ENCODE measurements at regions not wholly inside any gene's neighbourhood (a gene's known extent, or its start where the extent isn't known, plus 50 kb on each side); places are given as distances from the start of the nearest gene placed in this dataset.

GRCh38 chr2:23243073-23243659, 141.8 kb upstream of the KLHL29 start:
- WGBS, 4 donors: 70 to 73% (median 71%) methylated on average over 5 of the region's 5 CpGs
- H3K4me1 ChIP-seq: no peaks in the 10 kb centered on the region
- no peaks in the 10 kb centered on the region for H3K36me3 ChIP-seq
- no peak for DNase-seq
- ATAC-seq: peak in 2 of 4 donors; percentile 41 to 60
- TF ChIP-seq CTCF (IDR thresholded peaks at IDR 0.05) (no peak), POLR2A (IDR thresholded peaks at IDR 0.05) (no peak)
- no peaks in the 10 kb centered on the region for H3K9me3 ChIP-seq
- intact Hi-C loops (cut with DNase I): no loop called here
- H3K27ac ChIP-seq: peak overlapping the region in 2 of 12 donors; percentile 23 to 37
- H3K27me3 ChIP-seq: peaks cover 0 to 3% (median 0%) of the 10 kb centered on the region in 9 donors
- no peak overlapping the region for H3K4me3 ChIP-seq

- 53 to 63% (median 55%) methylated on average over 1 of the region's 1 CpG for WGBS, 4 donors
- DNase-seq (no peak), ATAC-seq (no peak)
- TF ChIP-seq CTCF (IDR thresholded peaks at IDR 0.05) (no peak), POLR2A (IDR thresholded peaks at IDR 0.05) (no peak)
- Histone ChIP-seq H3K4me3 (no peak overlapping the region), H3K27me3 (no peaks in the 10 kb centered on the region), H3K9me3 (no peaks in the 10 kb centered on the region), H3K4me1 (peaks cover 0 to 10% (median 0%) of the 10 kb centered on the region in 12 donors), H3K36me3 (no peaks in the 10 kb centered on the region), H3K27ac (no peak overlapping the region)
- intact Hi-C loops (cut with DNase I): no loop called here
Measured at GRCh38 chr2:23244617-23245016, 140.4 kb upstream of the KLHL29 start.

- no peak overlapping the region for H3K4me3 ChIP-seq
- H3K27ac ChIP-seq: no peak overlapping the region
- 52 to 71% (median 66%) methylated on average over 4 of the region's 4 CpGs for WGBS, 4 donors
- H3K36me3 ChIP-seq: no peaks in the 10 kb centered on the region
- no peaks in the 10 kb centered on the region for H3K9me3 ChIP-seq
- intact Hi-C loops (cut with DNase I): no loop called here
- H3K27me3 ChIP-seq: no peaks in the 10 kb centered on the region
- no peak for DNase-seq
- H3K4me1 ChIP-seq: peaks cover 0 to 20% (median 0%) of the 10 kb centered on the region in 12 donors
- TF ChIP-seq POLR2A (IDR thresholded peaks at IDR 0.05) (no peak), CTCF (IDR thresholded peaks at IDR 0.05) (no peak)
- ATAC-seq: no peak
Measured at GRCh38 chr2:23246992-23247683, 137.8 kb upstream of the KLHL29 start.

GRCh38 chr2:23248667-23249066, 136.3 kb upstream of the KLHL29 start:
- Histone ChIP-seq H3K27ac (no peak overlapping the region), H3K27me3 (no peaks in the 10 kb centered on the region), H3K4me3 (no peak overlapping the region), H3K36me3 (no peaks in the 10 kb centered on the region), H3K9me3 (no peaks in the 10 kb centered on the region), H3K4me1 (peaks cover 0 to 20% (median 0%) of the 10 kb centered on the region in 12 donors)
- intact Hi-C loops (cut with DNase I): no loop called here
- DNase-seq (no peak), ATAC-seq (no peak)
- WGBS, 4 donors: 51 to 63% (median 58%) methylated on average over 1 of the region's 1 CpG
- no peak for TF ChIP-seq POLR2A (IDR thresholded peaks at IDR 0.05)
- TF ChIP-seq CTCF (IDR thresholded peaks at IDR 0.05): no peak

All from heart left ventricle (tissue), 16 donors.